HEK293 (cell line): ENCODE measurements at regions not wholly inside any gene's neighbourhood (a gene's known extent, or its start where the extent isn't known, plus 50 kb on each side); places are given as distances from the start of the nearest gene placed in this dataset.

ENCODE experiments used
- GLIS1 ChIP-seq: fragments of 450-650 bp; formaldehyde crosslinking; IDR thresholded peaks from 2 replicates; pipeline ENCODE4 v1.5.1; 2016; ENCODE audit warnings: missing biosample characterization, missing genetic modification characterization
- MEIS1 ChIP-seq: sonication (generic); formaldehyde crosslinking; IDR thresholded peaks from 2 replicates; pipeline ENCODE4 v1.8.1; 2022; ENCODE audit warnings: missing genetic modification reagents, mild to moderate bottlenecking, borderline replicate concordance
- PATZ1 ChIP-seq: fragments of 450-650 bp; formaldehyde crosslinking; IDR thresholded peaks from 2 replicates; pipeline ENCODE4 v1.5.1; 2016; ENCODE audit warnings: missing biosample characterization, missing genetic modification characterization
- SCRT1 ChIP-seq: fragments of 450-650 bp; formaldehyde crosslinking; IDR thresholded peaks from 2 replicates; pipeline ENCODE4 v1.5.1; 2016; ENCODE audit warnings: missing biosample characterization, missing genetic modification characterization, borderline replicate concordance
- SCRT2 ChIP-seq: fragments of 450-650 bp; formaldehyde crosslinking; IDR thresholded peaks from 2 replicates; pipeline ENCODE4 v1.5.1; 2016; ENCODE audit warnings: missing biosample characterization, missing genetic modification characterization
- SP7 ChIP-seq: fragments of 450-650 bp; formaldehyde crosslinking; IDR thresholded peaks from 2 replicates; pipeline ENCODE4 v1.5.1; 2016; ENCODE audit warnings: missing biosample characterization, missing genetic modification characterization
- TSHZ1 ChIP-seq: fragments of 450-650 bp; formaldehyde crosslinking; IDR thresholded peaks from 2 replicates; pipeline ENCODE4 v1.5.1; 2016; ENCODE audit warnings: missing biosample characterization, missing genetic modification characterization, borderline replicate concordance
- ZBTB20 ChIP-seq: fragments of 450-650 bp; formaldehyde crosslinking; IDR thresholded peaks from 2 replicates; pipeline ENCODE4 v1.5.1; 2016; ENCODE audit warnings: missing biosample characterization, missing genetic modification characterization
- ZBTB26 ChIP-seq: fragments of 450-650 bp; formaldehyde crosslinking; optimal IDR thresholded peaks from 2 replicates; pipeline ENCODE3; 2016; ENCODE audit warnings: missing biosample characterization, mild to moderate bottlenecking, missing genetic modification characterization
- ZFHX2 ChIP-seq: fragments of 450-650 bp; formaldehyde crosslinking; conservative IDR thresholded peaks from 2 replicates; pipeline ENCODE4 v1.5.1; 2016; ENCODE audit warnings: missing biosample characterization, missing genetic modification characterization
- ZNF202 ChIP-seq: fragments of 450-650 bp; formaldehyde crosslinking; IDR thresholded peaks from 2 replicates; pipeline ENCODE4 v1.5.1; 2016; ENCODE audit warnings: missing biosample characterization, missing genetic modification characterization, borderline replicate concordance
- ZNF214 ChIP-seq: fragments of 450-650 bp; formaldehyde crosslinking; IDR thresholded peaks from 2 replicates; pipeline ENCODE4 v1.5.1; 2017; ENCODE audit warnings: missing biosample characterization, mild to moderate bottlenecking, missing genetic modification characterization, borderline replicate concordance
- ZNF23 ChIP-seq: fragments of 450-650 bp; formaldehyde crosslinking; IDR thresholded peaks from 2 replicates; pipeline ENCODE4 v1.5.1; 2016; ENCODE audit warnings: missing biosample characterization, missing genetic modification characterization, borderline replicate concordance
- ZNF248 ChIP-seq: fragments of 450-650 bp; formaldehyde crosslinking; IDR thresholded peaks from 2 replicates; pipeline ENCODE4 v1.5.1; 2017; ENCODE audit warnings: missing biosample characterization, missing genetic modification characterization
- ZNF311 ChIP-seq: fragments of 450-650 bp; formaldehyde crosslinking; IDR thresholded peaks from 2 replicates; pipeline ENCODE4 v1.5.1; 2017; ENCODE audit warnings: missing biosample characterization, missing genetic modification characterization, borderline replicate concordance
- ZNF324 ChIP-seq: fragments of 450-650 bp; formaldehyde crosslinking; IDR thresholded peaks from 2 replicates; pipeline ENCODE4 v1.5.1; 2016; ENCODE audit warnings: missing biosample characterization, missing genetic modification characterization
- ZNF350 ChIP-seq: fragments of 450-650 bp; formaldehyde crosslinking; IDR thresholded peaks from 2 replicates; pipeline ENCODE4 v1.5.0; 2017; ENCODE audit warnings: missing biosample characterization, mild to moderate bottlenecking, missing genetic modification characterization
- ZNF362 ChIP-seq: fragments of 450-650 bp; formaldehyde crosslinking; IDR thresholded peaks from 2 replicates; pipeline ENCODE4 v1.5.1; 2016; ENCODE audit warnings: missing biosample characterization, missing genetic modification characterization
- ZNF391 ChIP-seq: fragments of 450-650 bp; formaldehyde crosslinking; IDR thresholded peaks from 2 replicates; pipeline ENCODE4 v1.5.1; 2016; ENCODE audit warnings: low read depth, missing biosample characterization, missing genetic modification characterization, borderline replicate concordance
- ZNF394 ChIP-seq: fragments of 450-650 bp; formaldehyde crosslinking; IDR thresholded peaks from 2 replicates; pipeline ENCODE4 v1.5.1; 2016; ENCODE audit warnings: missing biosample characterization, missing genetic modification characterization, mild to moderate bottlenecking, moderate library complexity, borderline replicate concordance
- ZNF416 ChIP-seq: fragments of 450-650 bp; formaldehyde crosslinking; IDR thresholded peaks from 2 replicates; pipeline ENCODE4 v1.5.1; 2016; ENCODE audit warnings: missing biosample characterization, missing genetic modification characterization
- ZNF514 ChIP-seq: fragments of 450-650 bp; formaldehyde crosslinking; IDR thresholded peaks from 2 replicates; pipeline ENCODE4 v1.5.1; 2016; ENCODE audit warnings: missing biosample characterization, missing genetic modification characterization
- ZNF544 ChIP-seq: fragments of 450-650 bp; formaldehyde crosslinking; IDR thresholded peaks from 2 replicates; pipeline ENCODE4 v1.5.0; 2017; ENCODE audit warnings: missing biosample characterization, missing genetic modification characterization
- ZNF560 ChIP-seq: fragments of 450-650 bp; formaldehyde crosslinking; IDR thresholded peaks from 2 replicates; pipeline ENCODE4 v1.5.1; 2017; ENCODE audit warnings: missing biosample characterization, missing genetic modification characterization, borderline replicate concordance
- ZNF561 ChIP-seq: fragments of 450-650 bp; IDR thresholded peaks from 2 replicates; pipeline ENCODE4 v1.5.1; 2018; ENCODE audit warnings: missing biosample characterization, missing genetic modification characterization, borderline replicate concordance
- ZNF596 ChIP-seq: fragments of 450-650 bp; IDR thresholded peaks from 2 replicates; pipeline ENCODE4 v1.5.0; 2018; ENCODE audit warnings: missing biosample characterization, mild to moderate bottlenecking, missing genetic modification characterization, moderate library complexity
- ZNF624 ChIP-seq: fragments of 450-650 bp; formaldehyde crosslinking; IDR thresholded peaks from 2 replicates; pipeline ENCODE4 v1.5.1; 2017; ENCODE audit warnings: missing biosample characterization, missing genetic modification characterization
- ZNF76 ChIP-seq: fragments of 450-650 bp; formaldehyde crosslinking; IDR thresholded peaks from 2 replicates; pipeline ENCODE4; 2016; ENCODE audit warnings: low read depth, missing biosample characterization, missing genetic modification characterization, borderline replicate concordance
- ZNF776 ChIP-seq: fragments of 450-650 bp; formaldehyde crosslinking; IDR thresholded peaks from 2 replicates; pipeline ENCODE4 v1.5.0; 2017; ENCODE audit warnings: missing biosample characterization, missing genetic modification characterization, borderline replicate concordance
- ZSCAN5A ChIP-seq: fragments of 450-650 bp; formaldehyde crosslinking; IDR thresholded peaks from 2 replicates; pipeline ENCODE4 v1.5.1; 2016; ENCODE audit warnings: missing biosample characterization, missing genetic modification characterization
- ZXDB ChIP-seq: fragments of 450-650 bp; formaldehyde crosslinking; IDR thresholded peaks from 2 replicates; pipeline ENCODE4 v1.5.1; 2016; ENCODE audit warnings: missing biosample characterization, missing genetic modification characterization

GRCh38 chr6:44000164-44000842 lies 126.9 kb downstream of the MRPL14 start (continued):
- TF ChIP-seq ZBTB26 (no peak), ZNF214 (tag by site-specific recombination) (no peak), PATZ1 (tag by site-specific recombination) (peak; percentile 56), ZNF514 (tag by site-specific recombination) (no peak), ZNF416 (tag by site-specific recombination) (no peak), ZNF311 (no peak), ZNF76 (no peak), ZNF350 (tag by site-specific recombination) (no peak), SCRT1 (tag by site-specific recombination) (no peak), ZNF394 (no peak), ZNF560 (tag by site-specific recombination) (no peak), MEIS1 (CRISPR knock-in tag) (no peak), SCRT2 (peak; percentile 21; the same call in 1 of the 2 replicates), ZNF776 (tag by site-specific recombination) (no peak), ZNF248 (tag by site-specific recombination) (no peak), GLIS1 (tag by site-specific recombination) (peak; percentile 19; the same call in 1 of the 2 replicates), ZNF624 (tag by site-specific recombination) (no peak), SP7 (peak; percentile 65), ZNF202 (tag by site-specific recombination) (no peak), ZXDB (no peak), ZNF362 (tag by site-specific recombination) (no peak), ZNF23 (tag by site-specific recombination) (no peak), ZNF561 (no peak), ZNF324 (tag by site-specific recombination) (no peak), ZBTB20 (tag by site-specific recombination) (0 out of 2 replicates have a peak, but pooled peaks have one; percentile 10), ZSCAN5A (tag by site-specific recombination) (no peak), ZNF544 (tag by site-specific recombination) (no peak), ZNF391 (tag by site-specific recombination) (no peak), ZFHX2 (tag by site-specific recombination) (no peak), ZNF596 (tag by site-specific recombination) (no peak), TSHZ1 (tag by site-specific recombination) (no peak)
